ENCODE measurements at regions not wholly inside any gene's neighbourhood (a gene's known extent, or its start where the extent isn't known, plus 50 kb on each side); places are given as distances from the start of the nearest gene placed in this dataset.

- DNase-seq (ENCODE audit: low spot score), result no peak
Measured at GRCh38 chr10:111820471-111820870, 363.1 kb downstream of the GPAM start.

- DNase-seq (ENCODE audit: low spot score), result peak; percentile 44
Measured at GRCh38 chr10:111821871-111822270, 361.7 kb downstream of the GPAM start.

GRCh38 chr10:111822661-111823060, 360.9 kb downstream of the GPAM start:
- DNase-seq (ENCODE audit: low spot score), result no peak

GRCh38 chr10:111824128-111824527, 359.4 kb downstream of the GPAM start:
- no peak for DNase-seq (ENCODE audit: low spot score)

GRCh38 chr10:111830359-111830758, 353.2 kb downstream of the GPAM start:
- DNase-seq (ENCODE audit: low spot score), result no peak

- DNase-seq (ENCODE audit: low spot score), result no peak
Measured at GRCh38 chr10:111831058-111831457, 352.5 kb downstream of the GPAM start.

- no peak for DNase-seq (ENCODE audit: low spot score)
Measured at GRCh38 chr10:111833251-111833650, 350.3 kb downstream of the GPAM start.

- DNase-seq (ENCODE audit: low spot score), result no peak
Measured at GRCh38 chr10:111835574-111835973, 348.0 kb downstream of the GPAM start.

- no peak for DNase-seq (ENCODE audit: low spot score)
Measured at GRCh38 chr10:111836064-111836463, 347.5 kb downstream of the GPAM start.

- DNase-seq (ENCODE audit: low spot score), result no peak
Measured at GRCh38 chr10:111836571-111836970, 347.0 kb downstream of the GPAM start.

- DNase-seq (ENCODE audit: low spot score), result no peak
Measured at GRCh38 chr10:111837086-111837485, 346.5 kb downstream of the GPAM start.

- DNase-seq (ENCODE audit: low spot score), result no peak
Measured at GRCh38 chr10:111837985-111838384, 345.6 kb downstream of the GPAM start.

GRCh38 chr10:111840546-111840945, 343.0 kb downstream of the GPAM start:
- DNase-seq (ENCODE audit: low spot score), result no peak

GRCh38 chr10:111852801-111853200, 330.8 kb downstream of the GPAM start:
- no peak for DNase-seq (ENCODE audit: low spot score)

GRCh38 chr10:111856631-111857030, 326.9 kb downstream of the GPAM start:
- DNase-seq (ENCODE audit: low spot score), result no peak

- no peak for DNase-seq (ENCODE audit: low spot score)
Measured at GRCh38 chr10:111865550-111865949, 318.0 kb downstream of the GPAM start.

- DNase-seq (ENCODE audit: low spot score), result no peak
Measured at GRCh38 chr10:111871458-111871857, 312.1 kb downstream of the GPAM start.

GRCh38 chr10:111872591-111872990, 311.0 kb downstream of the GPAM start:
- DNase-seq (ENCODE audit: low spot score), result no peak

GRCh38 chr10:111873041-111873440, 310.5 kb downstream of the GPAM start:
- no peak for DNase-seq (ENCODE audit: low spot score)

- DNase-seq (ENCODE audit: low spot score), result no peak
Measured at GRCh38 chr10:111873621-111874135, 309.9 kb downstream of the GPAM start.

GRCh38 chr10:111874576-111874975, 309.0 kb downstream of the GPAM start:
- no peak for DNase-seq (ENCODE audit: low spot score)

GRCh38 chr10:111875725-111876124, 307.8 kb downstream of the GPAM start:
- DNase-seq (ENCODE audit: low spot score), result no peak

GRCh38 chr10:111877258-111877657, 306.3 kb downstream of the GPAM start:
- DNase-seq (ENCODE audit: low spot score), result no peak

GRCh38 chr10:111879969-111880368, 303.6 kb downstream of the GPAM start:
- DNase-seq (ENCODE audit: low spot score), result no peak

GRCh38 chr10:111885046-111885445, 298.5 kb downstream of the GPAM start:
- no peak for DNase-seq (ENCODE audit: low spot score)
